ENCODE measurements at regions not wholly inside any gene's neighbourhood (a gene's known extent, or its start where the extent isn't known, plus 50 kb on each side); places are given as distances from the start of the nearest gene placed in this dataset.

GRCh38 chr6:113476937-113477839 lies 380.0 kb upstream of the MARCKS start:
- DNase-seq (ENCODE audit: low spot score): no peak
- ATAC-seq (ENCODE audit: low FRiP score): no peak
- no peak for TF ChIP-seq CTCF (IDR thresholded peaks at IDR 0.05)

GRCh38 chr6:113480616-113481015 lies 376.5 kb upstream of the MARCKS start:
- no peak for ATAC-seq (ENCODE audit: low FRiP score)
- TF ChIP-seq CTCF (IDR thresholded peaks at IDR 0.05): no peak
- DNase-seq (ENCODE audit: low spot score): no peak

- ATAC-seq (ENCODE audit: low FRiP score): no peak
- TF ChIP-seq CTCF (IDR thresholded peaks at IDR 0.05): no peak
Observed at GRCh38 chr6:113481458-113481857, 375.7 kb upstream of the MARCKS start.

DNA sequence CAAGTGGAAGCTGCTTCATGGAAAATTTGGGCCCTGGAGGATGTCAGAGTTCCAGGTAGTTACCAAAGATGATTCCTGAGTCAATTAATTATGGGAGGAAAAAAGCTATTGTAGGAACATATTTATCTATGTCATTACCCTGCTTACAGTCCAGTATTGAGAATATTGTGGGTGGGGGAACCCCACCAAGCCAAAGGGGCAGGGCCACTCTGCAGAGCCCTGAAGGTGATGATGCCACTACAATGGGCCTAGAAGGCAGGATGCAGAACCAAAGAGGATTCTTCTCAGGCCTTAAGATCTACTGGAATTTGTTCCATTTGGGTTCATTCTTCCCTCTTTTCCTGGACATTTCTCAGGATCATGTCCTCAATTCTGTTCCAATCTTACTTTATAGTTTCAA lies 375.2 kb upstream of the MARCKS start:
- TF ChIP-seq CTCF (IDR thresholded peaks at IDR 0.05): no peak
- ATAC-seq (ENCODE audit: low FRiP score) (no peak), DNase-seq (ENCODE audit: low spot score) (no peak)

More at GRCh38 chr6:113481458-113481857, 375.7 kb upstream of the MARCKS start:
- DNase-seq (ENCODE audit: low spot score): no peak

DNA sequence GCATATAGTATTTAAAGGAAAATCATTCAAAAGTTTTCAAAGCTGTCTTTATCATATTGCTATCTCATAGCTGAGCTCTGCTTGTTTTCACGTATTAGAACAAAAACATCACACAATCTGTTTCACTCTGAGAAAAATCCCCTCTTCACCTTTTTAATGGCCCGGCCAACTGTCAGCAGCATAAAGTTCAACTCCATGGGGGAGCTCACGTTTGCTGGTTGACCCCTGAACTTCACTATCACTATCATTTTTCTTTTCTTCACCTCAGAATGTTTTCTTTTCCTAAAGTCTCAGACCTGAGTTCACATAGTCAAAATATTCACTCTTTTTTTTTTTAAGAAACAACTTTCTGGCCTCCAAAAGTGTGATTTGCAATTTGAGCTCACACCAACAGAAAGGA lies 374.4 kb upstream of the MARCKS start:
- no peak for DNase-seq (ENCODE audit: low spot score)
- no peak for ATAC-seq (ENCODE audit: low FRiP score)
- TF ChIP-seq CTCF (IDR thresholded peaks at IDR 0.05): no peak

DNA sequence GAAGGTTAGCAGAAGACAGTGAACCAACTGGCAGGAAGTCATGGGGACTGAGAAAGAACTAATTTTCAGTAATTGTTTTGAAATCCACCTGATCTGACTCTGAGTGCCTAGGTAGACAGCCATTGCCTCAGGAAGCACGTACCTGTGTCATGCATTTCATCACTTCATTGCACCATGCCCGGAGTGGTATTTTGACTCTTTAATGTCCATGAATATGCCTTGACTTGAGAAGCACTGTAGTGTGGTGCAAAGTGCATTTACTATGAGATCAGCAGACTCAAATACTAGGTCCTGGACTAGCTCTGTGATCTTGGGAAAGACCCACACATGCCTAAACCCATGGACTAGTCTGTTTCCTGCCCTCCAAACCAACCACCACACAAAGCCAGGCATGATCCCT lies 370.9 kb upstream of the MARCKS start:
- ATAC-seq (ENCODE audit: low FRiP score) (no peak), DNase-seq (ENCODE audit: low spot score) (no peak)

More for the DNA sequence above, 370.9 kb upstream of the MARCKS start:
- TF ChIP-seq CTCF (IDR thresholded peaks at IDR 0.05): no peak
